AG04449 (cell line): ENCODE measurements at regions not wholly inside any gene's neighbourhood (a gene's known extent, or its start where the extent isn't known, plus 50 kb on each side); places are given as distances from the start of the nearest gene placed in this dataset.

Experiments used
- CTCF ChIA-PET: fragments of 350-600 bp; formaldehyde crosslinking; extraction: SDS; loops from one replicate; lab custom pipeline; 2021; ENCODE audit warnings: antibody characterized with exemption; lab: Yijun Ruan, JAX
- POLR2A ChIA-PET: fragments of 400-600, 350-600 bp; formaldehyde crosslinking; extraction: SDS; loops from one replicate; lab custom pipeline; 2020; ENCODE audit warnings: antibody characterized with exemption, inconsistent platforms; lab: Yijun Ruan, JAX
- DNase-seq: peaks from one replicate; pipeline ENCODE4 v3.0.0-alpha.2; 2010; ENCODE audit warnings: low read depth, low spot score
- H3K4me3 ChIP-seq: 2 replicates; pipeline ENCODE4 v1.5.1; 2011; ENCODE audit warnings: low read depth, mild to moderate bottlenecking, control low read depth, low read length
- CTCF ChIP-seq: IDR thresholded peaks from one replicate; pipeline ENCODE4 v1.5.1; 2011; ENCODE audit warnings: mild to moderate bottlenecking, moderate library complexity, low read length, control low read depth, inconsistent platforms; ENCODE audit not compliant: insufficient read depth; ENCODE audit errors: missing control alignments

DNA sequence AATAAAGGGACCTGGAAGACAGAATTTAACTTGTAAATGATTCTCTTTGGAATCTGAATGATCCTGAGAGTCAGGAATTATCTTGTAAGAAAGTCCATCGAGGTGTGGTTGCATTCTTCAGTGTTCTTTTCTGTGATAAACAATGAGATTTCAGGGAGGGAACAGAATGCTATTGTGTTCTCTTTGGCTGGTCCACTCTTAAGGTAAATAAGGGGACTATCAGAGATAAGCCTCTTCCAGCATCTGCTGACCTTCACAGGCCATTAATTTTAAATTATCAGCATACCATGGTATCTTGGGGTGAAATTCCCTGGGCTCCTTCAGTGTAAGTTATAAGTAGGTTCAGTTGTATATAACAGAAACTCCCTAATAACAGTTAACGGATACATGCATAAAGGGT is 107.1 kb upstream of the ARHGAP24 start:
- no peak for TF ChIP-seq CTCF
- ChIA-PET POLR2A (no interaction called here), CTCF (interaction anchor here (0.9 to 4.2 kb wide), 6 partner anchors 10 to 283 kb away, joined by 3 to 22 read pairs (median 4); no protein-coding TSS in a partner anchor)
- H3K4me3 ChIP-seq = no peak overlapping the region
- DNase-seq = no peak

DNA sequence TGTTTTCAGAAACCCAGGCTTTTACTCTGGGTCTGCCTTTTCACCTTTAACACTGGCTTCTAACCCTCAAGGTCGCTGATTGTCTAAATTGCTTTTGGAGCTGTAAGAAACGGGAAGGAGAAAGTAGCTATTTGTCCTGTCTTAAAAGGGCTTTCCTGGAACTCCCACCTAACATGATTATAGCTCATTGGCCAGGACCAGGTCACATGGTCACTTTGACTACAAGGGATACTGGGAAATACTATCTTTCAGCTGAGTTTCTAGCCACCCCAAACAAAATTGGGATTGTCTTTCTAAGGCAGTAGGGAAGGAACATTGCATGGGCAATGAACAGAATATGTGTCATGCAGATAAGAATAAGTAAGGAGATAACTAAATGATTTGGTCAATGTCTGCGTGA is 106.7 kb upstream of the ARHGAP24 start:
- no peak for TF ChIP-seq CTCF
- H3K4me3 ChIP-seq = no peak overlapping the region
- DNase-seq = no peak
- ChIA-PET POLR2A (no interaction called here), CTCF (interaction anchor here (0.7 to 4.2 kb wide), 10 partner anchors 10 to 379 kb away, joined by 3 to 22 read pairs (median 4); no protein-coding TSS in a partner anchor)

DNA sequence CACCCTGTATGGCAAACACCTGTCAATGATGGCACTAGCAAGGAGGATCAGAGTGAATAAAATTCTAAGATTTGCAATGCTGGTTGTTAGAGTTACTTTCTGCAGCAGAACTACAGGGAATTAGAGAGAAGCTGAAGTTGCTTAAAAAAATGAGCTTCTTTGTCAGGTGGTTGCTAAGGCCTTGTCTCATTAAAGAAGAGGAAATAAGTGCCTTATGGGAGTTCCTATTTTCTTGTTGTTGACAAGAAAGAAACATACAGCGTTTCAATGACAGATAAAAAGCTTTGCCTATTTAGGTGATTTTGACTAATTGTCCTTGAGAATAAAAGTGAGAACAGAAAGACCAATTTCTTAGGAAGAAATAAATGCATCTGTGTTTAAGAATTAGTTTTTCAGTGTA is 106.0 kb upstream of the ARHGAP24 start:
- H3K4me3 ChIP-seq = no peak overlapping the region
- CTCF ChIA-PET = interaction anchor here (0.6 to 4.2 kb wide), 13 partner anchors 9 to 379 kb away, joined by 3 to 22 read pairs (median 4); no protein-coding TSS in a partner anchor
- no peak for TF ChIP-seq CTCF
- POLR2A ChIA-PET = no interaction called here
- no peak for DNase-seq

- DNase-seq = no peak
- POLR2A ChIA-PET = no interaction called here
- no peak for TF ChIP-seq CTCF
- CTCF ChIA-PET = interaction anchor here (1.3 to 4.2 kb wide), 5 partner anchors 10 to 378 kb away, joined by 4 to 22 read pairs (median 5); no protein-coding TSS in a partner anchor
- no peak overlapping the region for H3K4me3 ChIP-seq
These were observed 105.1 kb upstream of the ARHGAP24 start for GRCh38 chr4:85369703-85370380.

DNA sequence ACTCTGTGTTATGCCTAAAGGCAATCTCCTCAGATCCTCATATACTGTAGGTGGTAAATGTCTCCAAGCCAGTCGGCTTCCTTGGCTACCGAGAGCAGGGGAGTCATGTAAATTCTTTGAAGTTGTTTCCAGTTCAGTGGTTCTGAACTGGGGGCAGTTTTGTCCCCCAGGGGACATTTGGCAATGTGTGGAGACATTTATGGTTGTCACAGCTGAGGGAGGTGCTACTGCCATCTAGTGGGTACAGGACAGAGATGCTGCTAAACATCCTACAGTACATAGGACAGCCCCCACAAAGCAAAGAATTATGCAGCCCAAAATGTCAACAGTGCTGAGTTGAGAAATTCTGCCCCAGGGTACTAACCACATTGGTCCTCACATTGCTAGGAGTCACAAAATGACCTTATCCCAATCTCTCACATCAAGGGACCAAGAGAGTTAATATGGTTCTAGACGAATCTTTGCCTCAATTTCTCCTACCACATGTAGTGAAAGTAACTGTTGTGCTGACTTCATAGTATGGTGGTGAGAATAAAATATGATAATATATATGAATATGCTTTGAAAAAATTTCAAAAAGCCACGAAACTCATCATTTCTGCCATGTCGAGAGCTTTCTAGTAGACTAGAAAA is 104.4 kb upstream of the ARHGAP24 start:
- CTCF ChIA-PET = interaction anchor here (1.6 to 4.2 kb wide), 3 partner anchors 12 to 286 kb away, joined by 4 to 22 read pairs (median 11); no protein-coding TSS in a partner anchor
- POLR2A ChIA-PET = no interaction called here
- no peak for DNase-seq
- peak; percentile 77 for TF ChIP-seq CTCF
- no peak overlapping the region for H3K4me3 ChIP-seq

DNA sequence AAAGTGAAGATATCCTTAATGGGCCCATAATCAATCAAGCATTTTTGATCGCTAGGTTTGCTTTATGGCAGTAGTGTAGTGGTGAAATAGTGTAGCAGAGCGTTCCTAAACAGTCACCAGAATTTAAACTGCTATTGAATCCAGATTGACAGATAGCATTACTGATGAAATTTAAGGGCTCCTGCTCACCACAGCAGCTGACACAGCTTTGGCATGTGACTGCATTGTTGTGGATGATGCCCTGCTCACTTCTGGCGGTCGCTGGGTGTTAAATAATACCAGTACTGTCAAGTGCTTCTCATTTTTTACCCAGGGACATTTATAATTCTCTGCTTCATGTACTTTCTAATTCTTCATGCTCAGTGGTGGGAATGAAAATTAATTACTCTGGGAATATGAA is 102.0 kb upstream of the ARHGAP24 start:
- ChIA-PET CTCF (interaction anchor here (1.3 to 2.6 kb wide), 2 partner anchors 11 to 14 kb away, joined by 3 to 11 read pairs; no protein-coding TSS in a partner anchor), POLR2A (interaction anchor here (0.7 kb wide), 1 partner anchor 288 kb away, joined by 4 read pairs; no protein-coding TSS in a partner anchor)
- no peak for DNase-seq
- no peak for TF ChIP-seq CTCF
- H3K4me3 ChIP-seq = no peak overlapping the region
